NK-92 treated with Interleukin-12 subunit alpha and Interleukin-12 subunit beta, amount 100 ng/mL, for 24 hours (cell line): ENCODE measurements at regions not wholly inside any gene's neighbourhood (a gene's known extent, or its start where the extent isn't known, plus 50 kb on each side); places are given as distances from the start of the nearest gene placed in this dataset.
"Not testable (repeated sequence)": the region's sequence is repeated elsewhere in the genome, so short reads cannot be mapped to it uniquely, and the experiment has no call there.

Source experiments
- DNase-seq: peaks from one replicate; lab custom pipeline; 2025; lab: John Stamatoyannopoulos, UW

DNA sequence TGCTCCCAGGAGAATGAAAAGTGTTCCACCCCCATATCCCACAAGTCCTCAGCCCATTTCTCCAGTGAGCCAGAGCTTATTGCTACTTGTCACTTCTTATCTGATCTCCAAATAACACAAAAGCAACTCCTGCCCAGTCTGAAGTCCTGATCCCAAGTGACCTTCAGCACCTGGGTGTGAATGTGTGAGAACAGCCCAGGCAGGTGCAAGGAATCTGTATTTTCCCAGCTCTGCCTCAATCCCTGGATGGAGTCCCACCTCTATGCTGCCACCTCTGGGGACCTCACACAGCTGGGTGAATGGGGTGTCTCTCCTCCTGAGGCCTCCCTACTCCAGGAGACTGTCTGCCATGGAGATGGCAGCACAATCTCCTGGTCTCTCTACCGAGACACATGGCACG lies 402.4 kb upstream of the PROX1 start:
- DNase-seq, result no peak

DNA sequence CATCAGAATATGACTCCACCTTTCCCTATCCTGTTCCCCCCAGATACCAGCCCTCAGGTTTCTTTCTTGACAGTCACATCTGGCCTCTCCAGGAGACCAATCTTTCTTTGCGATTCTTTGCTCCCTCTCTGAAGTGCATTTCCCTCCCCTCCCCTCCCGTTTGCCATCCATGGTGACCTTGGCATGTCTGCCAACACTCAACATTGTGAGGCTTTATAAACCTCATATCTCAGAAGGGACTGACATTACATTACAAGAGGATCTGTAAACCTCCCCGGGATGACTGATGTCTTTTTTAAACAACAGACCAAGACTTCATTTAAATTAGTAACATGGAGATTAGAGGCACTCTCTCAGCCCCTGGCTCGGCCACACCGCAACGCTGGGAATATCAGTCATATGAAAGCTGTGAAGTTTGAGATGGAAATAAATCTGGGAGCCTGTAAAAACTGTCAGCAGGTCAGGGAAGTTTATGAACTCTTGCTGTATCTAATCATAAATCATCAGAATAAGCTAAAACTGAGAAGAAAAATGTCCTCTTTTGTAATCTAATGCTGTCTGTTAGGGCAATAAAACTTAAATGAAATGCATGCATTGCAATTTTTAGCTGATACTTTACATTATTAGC lies 401.7 kb upstream of the PROX1 start:
- no peak for DNase-seq

DNA sequence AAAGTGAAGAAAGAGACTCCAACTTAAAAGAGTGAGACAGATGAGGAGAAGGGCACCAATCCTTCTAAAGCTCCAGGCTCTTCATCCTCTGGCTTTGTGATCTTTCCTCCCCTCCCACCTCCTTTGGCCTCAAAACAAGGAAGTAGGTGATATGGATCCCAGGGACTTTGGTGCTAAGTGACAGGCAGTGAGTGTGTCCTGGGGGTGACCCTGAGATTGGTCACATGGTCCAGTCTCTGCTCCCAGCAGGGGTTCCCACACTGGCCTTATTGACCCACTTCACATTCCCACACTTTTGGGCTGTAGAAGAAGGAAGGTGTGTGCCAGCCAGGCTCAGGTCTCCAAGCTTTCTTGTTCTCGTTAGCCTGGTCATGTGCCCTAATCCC lies 401.2 kb upstream of the PROX1 start:
- no peak for DNase-seq

DNA sequence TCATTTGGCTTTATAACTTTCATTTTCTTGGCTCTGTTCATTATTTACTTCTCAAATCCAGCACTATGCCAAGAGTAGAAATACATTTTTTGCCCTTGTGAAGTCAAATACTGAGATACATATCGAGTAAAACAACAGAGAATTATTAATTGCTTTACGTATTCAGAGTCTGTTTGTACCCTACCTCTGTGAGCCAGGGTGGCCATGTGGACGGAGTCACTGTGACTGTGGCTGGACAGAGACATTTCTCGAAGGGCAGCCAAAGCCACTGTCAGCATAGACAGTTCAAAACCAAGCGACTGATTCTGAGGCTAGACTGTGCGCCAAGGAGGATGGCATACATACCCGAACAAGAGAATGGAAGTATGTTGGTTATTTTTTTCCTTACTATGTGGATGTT lies 391.0 kb upstream of the PROX1 start:
- DNase-seq, result no peak

DNA sequence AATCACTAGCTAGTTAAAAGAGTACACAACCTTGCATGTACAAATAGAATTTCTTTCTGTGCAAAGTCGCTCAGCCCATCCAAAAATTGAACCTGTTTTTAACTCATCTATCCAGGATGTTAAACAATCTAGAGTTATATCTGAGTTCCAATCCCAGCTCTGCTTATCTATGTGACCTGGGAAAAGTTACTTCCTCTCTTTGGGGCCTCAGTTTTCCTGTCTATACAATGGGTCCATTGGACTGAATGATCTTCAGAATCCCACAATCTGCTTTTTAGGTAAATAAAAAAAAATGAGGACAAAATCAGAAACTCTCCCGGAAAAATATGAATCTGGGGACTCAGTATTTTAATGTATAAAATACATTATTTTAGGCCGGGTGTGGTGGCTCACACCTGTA lies 389.5 kb upstream of the PROX1 start:
- DNase-seq, result no peak

DNA sequence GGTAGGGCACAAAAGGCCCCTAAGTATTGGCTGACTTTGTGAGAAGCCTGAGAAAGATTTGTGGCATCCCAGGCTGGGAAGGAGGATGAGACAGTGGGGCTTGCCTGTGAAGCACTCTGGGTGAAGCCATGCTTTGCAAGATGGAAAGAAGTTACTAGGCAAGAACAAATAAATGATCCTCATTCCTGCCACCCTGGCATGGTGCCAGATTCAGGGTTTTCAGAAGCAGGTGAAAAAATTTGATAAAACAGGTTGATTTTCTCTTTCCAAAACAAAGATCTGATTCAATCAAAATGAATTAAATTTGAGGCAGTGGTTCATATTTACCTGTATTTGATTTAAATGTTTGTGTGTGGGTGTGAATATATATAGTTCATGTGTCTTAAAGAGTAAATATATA lies 386.9 kb upstream of the PROX1 start:
- DNase-seq, result no peak

DNA sequence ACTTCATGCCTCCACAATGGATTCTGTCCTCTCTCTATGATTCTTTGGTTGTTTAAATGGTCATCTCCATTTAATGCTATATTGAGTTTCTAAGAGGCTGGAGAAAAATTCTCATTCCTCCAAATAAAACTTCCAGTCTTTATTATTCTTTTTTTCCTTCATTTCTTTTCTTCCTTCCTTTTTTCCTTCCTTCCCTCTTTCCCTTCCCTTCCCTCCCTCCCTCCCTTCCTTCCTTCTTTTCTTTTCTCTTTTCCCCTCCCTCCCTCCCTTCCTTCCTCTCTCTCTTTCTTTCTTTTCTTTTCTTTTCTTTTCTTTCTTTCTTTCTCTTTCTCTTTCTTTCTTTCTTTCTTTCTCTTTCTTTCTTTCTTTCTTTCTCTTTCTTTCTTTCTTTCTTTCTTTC lies 386.1 kb upstream of the PROX1 start:
- not testable (repeated sequence) for DNase-seq

DNA sequence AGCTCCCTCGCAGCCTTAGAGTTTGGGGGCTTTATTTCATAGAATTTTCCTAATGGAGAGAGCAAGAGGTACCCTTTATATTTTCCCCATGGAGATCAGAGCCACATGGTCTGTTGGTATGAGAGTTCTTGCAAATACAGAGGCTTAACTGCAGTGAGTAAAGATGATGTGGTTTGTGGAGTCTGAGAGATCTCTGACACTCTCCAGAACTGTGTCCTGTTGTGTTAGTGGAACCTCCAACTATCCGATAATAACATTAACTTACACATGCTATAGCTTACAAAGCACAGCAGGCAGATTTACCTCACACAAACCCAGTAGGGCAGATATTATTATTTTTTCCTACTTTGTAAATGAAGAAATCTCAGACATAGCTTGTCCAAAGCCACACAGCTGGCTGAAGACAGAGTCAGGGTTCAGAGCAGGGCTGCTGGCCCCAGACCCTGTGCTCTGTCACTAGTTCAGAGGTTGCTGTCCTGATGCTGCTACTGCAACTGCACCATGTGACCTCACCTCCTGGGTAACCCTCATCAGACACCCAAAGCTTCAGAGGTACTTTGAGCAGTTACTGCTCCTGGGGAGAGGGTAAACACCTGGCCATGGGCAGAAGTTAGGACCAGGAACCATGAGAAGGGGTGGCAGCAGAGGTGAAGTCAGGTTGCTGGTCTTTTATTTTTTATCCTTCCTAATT lies 384.8 kb upstream of the PROX1 start:
- no peak for DNase-seq

DNA sequence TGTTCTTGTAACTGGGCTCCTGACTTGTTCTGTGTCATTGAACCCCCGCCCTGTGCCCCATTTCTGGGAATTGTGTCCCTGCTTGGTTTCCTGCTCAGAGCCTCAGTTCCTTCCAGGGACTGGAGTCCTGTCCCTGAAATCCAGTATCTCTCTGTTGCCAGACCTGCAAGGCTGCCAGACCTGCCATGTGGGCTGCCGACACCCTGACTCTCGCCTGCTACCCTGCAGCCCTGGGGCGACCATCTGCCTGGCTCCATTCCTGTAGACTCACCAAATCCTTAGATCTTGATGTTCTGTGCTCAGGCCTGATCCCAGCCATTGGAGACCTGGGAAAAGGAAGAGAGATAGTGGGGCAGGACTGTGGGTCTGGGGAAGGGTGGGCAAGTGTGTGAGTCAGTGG lies 383.3 kb upstream of the PROX1 start:
- no peak for DNase-seq

DNA sequence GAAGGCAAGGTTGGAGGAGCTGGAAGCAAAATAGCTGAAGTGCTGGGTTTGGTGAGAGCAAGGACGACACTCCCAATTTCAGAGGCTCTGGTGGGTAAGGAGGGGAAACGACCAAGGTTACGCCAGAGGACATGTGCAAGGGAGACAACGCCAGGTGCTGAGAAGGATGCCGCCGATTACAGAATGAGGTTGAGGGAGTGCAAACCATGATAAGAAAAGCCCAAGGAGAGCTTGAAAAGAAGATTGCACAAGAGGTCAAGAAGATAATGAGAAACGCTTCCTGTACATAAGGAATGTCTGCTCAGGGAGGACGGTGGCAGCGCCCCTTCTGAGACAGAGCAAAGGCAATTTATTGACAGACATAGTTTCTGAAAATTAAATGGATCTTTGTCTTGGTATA lies 382.0 kb upstream of the PROX1 start:
- no peak for DNase-seq

DNA sequence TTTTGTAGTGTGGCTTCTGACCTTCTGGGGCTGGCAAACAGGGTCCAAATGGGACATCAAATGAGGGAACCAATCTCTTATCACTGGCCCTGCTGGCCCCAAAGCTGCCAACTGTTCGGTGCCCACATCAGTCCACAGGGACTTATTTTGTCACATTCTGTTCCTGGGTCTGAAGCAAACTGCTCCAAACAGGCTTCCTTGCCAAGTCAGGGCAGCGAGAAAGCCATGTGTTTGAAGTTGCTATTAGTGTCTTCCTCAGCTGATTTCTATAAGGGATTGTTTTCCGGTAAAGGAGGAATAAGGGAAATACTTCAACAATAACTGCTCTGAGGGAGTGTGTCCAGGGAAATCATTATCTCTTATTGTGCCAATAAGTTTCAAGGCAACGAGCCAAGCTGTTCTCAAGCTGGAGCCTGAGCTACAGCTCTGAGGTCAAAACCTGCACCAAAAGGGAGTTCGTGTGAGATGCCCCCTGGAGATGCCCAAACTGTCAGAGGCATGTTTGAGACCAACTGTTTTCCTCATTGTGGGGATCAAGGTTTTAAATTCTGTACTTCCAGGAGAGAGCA lies 381.4 kb upstream of the PROX1 start:
- DNase-seq, result no peak

DNA sequence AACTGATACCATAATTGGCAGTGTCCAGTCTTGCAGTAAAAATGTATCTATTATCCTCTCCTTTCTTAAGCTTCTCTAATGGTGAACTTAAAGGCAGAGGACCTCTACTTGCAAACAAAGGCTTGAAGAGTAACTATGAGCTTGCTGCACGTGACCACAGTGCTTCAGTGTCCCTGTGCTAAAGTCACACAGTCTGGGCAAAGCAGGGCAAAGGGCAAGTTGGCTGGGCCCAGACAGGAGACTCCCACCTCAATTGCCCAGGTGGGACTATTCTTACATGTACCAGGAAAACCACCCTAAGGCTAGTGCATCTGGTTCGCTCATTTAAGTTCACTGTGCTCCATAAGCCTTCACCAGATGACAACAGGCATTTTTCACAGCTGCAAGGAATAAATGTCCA lies 374.2 kb upstream of the PROX1 start:
- DNase-seq, result no peak

DNA sequence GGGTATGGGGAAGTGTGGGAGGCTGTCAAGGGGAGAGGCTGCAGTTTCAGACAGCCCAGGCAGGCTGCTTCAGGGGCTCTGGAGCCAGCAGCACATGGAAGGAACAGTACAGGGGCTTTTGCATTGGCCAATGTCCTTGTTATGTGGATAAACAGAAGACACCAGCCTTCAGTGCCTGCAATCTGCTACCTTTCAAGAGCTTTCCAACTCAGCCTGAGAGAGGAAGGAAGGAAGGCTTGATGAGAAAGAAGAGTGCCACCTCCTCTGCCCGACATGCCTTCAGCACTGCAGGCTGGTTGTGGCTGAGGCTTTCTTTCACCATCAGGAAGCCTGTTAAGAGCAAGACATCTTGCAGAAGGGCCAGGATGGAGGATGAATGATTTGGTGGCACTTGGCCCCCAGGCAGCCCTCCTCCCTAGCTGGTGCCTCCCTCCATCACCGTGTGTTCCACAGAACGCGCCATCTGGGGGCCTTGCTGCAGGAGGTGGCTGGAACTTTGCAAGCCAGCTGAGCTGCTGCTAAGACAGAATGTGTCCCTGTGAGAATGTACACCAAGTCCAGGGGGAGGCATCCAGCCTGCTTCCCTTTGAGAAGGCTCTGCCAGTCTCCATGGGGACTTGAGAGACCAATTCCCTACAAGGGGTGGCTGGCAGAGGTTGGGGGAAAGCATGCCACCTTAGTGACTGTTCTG lies 372.4 kb upstream of the PROX1 start:
- DNase-seq, result no peak

DNA sequence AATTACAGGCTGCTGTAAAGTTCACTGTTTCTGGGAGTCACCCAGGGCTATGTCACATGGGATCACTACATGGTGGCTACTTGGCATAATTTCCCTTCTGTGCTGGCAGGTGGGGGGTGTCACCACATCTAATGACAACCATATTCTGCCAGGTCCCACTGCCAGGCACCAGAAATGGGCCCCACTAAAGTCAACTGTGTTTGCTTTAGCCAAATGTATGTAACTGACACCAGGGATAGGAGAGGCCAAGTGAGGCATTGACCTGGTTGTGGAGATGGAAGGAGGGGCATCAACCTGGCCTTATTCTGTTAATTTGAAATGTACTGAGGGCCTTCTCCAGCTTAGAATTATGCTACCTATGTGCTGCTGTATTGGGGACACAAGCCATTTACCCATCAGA lies 370.6 kb upstream of the PROX1 start:
- no peak for DNase-seq

DNA sequence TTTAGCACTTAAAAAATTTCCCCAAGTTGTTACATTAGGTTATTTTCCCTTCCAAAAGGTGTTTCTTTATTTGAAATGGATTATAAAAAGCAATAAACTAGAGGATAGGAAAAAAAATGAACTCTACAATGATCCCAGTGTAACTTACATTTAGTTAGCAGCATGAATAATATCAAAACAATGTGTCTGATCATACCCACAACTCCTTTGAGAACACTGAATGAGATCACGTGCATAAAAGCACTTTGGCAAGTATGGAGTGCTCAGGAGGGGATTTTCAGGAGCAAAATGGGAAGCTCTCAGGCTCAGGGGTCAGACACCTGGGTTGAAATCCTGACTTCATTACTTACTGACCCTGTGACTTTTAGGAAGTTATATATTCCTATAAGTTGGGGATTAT lies 369.7 kb upstream of the PROX1 start:
- no peak for DNase-seq

DNA sequence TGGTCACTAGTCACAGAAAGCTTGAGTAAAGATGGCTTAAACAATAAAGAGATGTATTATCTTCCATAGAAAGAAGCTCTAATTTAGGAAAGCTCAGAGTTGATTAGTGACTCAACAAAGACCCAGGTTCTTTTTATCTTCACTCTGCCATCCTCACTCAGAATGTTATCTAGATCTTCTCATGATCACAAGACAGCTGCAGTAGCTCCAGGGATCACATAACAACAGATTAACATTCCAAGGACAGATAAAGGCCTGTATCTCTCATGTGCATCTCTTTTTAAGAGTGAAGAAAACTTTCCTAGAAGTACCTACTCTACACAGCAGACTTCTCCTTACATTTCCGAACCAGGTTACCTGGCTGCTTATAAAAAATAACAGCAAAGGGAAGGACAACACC lies 368.7 kb upstream of the PROX1 start:
- no peak for DNase-seq

DNA sequence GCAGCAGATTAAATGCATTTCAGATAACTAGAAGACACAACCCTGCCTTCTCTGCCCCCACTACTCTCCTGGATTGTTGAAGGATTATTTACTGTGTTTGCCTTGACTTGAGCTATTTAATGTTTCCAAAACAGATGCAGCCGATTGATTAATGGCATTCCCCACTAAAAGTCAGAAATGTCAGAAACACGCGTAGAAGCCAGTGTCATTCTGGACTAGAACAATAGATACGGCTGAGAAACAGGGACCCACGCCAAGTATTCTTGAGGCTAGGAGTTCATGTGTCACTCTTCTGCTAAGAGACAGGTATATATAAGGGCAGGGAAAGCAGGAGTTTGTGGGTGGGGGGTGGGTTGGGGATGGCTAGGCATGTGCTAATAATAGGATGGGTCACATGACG lies 366.7 kb upstream of the PROX1 start:
- DNase-seq, result no peak

DNA sequence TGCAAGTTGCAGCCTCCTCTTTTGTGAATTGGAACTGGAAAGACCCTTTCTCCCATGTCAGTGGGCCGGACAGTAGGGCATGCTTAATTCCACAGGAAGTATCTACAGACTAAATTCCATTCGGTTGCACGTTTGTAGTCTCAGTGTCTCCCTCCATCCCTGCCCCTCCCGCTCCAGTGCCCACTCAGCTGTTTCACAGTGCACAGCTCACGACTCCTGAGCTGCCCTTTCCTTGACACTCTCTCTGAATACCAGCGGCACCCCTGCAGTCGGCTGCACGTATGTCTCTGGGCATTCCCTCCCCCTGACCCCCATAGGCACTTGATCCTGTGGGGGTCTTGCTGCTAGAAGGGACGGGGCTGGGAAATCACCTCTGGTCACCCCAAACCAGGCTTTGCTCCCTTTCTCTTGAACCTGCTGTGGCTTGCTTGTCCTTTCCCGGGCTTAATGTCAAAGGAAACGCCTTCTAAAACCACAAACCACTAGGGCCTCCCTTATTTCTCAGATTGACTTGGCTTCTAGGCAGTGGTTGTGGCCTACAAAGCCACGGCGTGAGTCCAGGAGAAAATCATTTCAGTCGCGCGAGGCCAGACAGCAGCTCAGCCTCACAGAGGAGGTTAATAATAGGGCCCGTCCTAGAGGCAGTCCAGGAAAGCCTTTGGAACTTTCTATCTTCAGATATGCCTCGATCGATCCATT lies 365.3 kb upstream of the PROX1 start:
- DNase-seq, result peak; percentile 28

DNA sequence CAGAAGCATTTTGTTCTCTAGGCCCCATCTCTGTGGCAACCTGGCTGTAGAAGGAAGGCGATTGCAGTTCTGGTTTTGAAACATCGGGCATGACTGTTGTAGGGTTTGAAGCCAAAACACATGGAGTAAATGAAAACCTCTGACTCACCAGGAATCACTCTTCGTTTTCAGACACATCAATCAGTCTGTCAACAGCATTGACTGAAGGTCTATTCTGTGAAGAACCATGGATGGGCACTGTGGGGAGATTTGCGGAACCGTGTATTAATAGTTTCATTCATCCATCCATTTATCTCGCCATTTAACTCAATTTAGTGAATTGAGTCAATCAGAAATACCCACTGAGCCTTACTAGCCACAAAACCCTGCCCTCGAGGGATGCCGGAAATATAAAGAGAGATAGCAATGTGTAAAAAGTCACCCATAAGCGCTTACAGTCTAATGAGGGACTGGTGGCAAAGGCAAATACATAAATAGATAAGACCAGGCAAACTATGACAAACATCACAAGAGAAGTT lies 364.6 kb upstream of the PROX1 start:
- no peak for DNase-seq

DNA sequence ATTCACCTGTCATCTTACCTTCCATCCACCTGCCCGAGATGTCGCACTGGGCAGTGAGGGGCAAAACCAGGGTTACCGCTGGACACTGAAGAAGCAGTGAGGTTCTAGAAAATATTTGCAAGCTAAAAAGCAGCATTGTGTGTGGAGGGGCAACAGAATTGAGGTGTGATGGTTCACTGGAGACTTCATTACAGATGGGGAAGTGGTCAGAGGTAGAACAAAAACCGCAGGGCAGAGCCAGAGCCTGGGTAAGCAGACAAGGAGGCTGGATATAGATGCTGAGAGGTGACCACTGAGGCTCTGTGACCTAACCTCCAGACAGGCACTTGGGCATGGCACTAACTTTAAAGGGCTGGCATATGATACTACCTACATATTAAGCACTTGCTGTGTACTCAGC lies 363.9 kb upstream of the PROX1 start:
- DNase-seq, result no peak

DNA sequence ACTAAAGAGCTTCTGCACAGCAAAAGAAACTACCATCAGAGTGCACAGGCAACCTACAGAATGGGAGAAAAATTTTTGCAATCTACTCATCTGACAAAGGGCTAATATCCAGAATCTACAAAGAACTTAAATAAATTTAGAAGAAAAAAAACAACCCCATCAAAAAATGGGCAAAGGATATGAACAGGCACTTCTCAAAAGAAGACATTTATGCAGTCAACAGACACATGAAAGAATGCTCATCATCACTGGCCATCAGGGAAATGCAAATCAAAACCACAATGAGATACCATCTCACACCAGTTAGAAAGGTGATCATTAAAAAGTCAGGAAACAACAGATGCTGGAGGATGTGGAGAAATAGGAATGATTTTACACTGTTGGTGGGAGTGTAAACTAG lies 351.0 kb upstream of the PROX1 start:
- DNase-seq, result not testable (repeated sequence)

DNA sequence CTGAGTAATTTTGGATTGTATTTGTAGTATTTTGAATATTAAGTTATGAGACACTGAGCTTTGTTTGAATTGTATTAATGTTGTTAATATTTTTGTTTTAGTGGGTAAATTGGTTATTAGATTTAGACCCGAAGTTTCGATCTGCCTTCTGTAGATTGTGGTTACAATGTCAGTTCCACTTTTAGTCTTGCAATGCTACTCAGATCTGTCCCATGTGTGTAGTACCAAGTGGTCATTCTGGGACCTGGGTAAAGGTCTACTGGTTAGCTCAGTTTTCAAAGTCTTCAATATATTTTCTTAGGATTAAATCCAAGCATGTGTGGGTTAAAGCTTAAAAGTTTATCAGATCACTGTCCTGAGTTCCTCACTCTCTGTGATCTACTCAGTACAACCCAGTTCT lies 346.5 kb upstream of the PROX1 start:
- DNase-seq, result no peak

DNA sequence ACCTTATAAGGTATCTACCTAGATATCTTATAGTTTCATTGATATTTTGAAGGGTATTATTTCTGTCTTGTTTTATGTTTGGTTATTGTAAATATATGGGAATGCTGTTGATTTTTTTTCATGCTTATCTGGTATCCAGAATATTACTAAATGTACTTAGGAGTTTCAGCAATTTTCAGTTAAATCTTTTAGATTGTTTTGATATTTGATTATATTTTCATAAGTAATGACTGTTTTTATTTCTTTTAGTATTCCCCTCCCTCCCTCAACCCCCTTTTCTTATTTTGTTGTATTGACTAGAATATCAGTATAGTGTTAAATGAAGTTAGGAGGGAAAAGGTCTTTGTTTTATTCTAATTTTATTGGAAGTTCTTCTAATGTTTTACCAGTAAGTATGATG lies 344.4 kb upstream of the PROX1 start:
- DNase-seq, result no peak
